ENCODE measurements at regions not wholly inside any gene's neighbourhood (a gene's known extent, or its start where the extent isn't known, plus 50 kb on each side); places are given as distances from the start of the nearest gene placed in this dataset.

DNA sequence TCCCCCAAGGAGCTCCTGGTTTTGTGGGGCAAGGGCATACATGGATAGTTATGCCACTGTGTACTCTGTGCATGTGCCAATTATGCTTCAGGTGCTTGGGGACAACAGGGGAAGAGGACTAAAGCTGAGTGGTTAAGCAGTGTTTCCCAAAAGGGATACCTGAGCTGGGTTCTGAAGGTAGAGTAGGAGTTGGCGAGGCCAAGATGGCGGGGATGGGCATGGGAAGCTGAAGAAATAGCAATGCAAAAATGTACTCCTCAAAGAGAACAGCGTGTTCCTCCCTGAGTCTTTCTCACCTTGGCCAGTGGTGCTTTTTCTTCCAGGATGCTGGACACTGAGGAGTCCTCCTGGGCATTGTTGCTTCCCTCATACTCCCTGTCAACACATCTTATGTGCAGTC, 90.0 kb upstream of the LARGE1 start:
- Histone ChIP-seq H3K27ac (no peak overlapping the region), H3K36me3 (no peaks in the 10 kb centered on the region), H3K4me1 (no peaks in the 10 kb centered on the region), H3K4me3 (no peak overlapping the region), H3K27me3 (no peaks in the 10 kb centered on the region), H3K9me3 (peaks cover 0 to 4% (median under 1%) of the 10 kb centered on the region in 4 donors)
- DNase-seq, result no peak
- 78 to 86% methylated on average over 3 of the region's 3 CpGs for WGBS, 2 donors
- intact Hi-C loops (cut with DNase I), result no loop called here
- TF ChIP-seq POLR2AphosphoS5 (IDR thresholded peaks at IDR 0.05), result no peak
- TF ChIP-seq EP300 (IDR thresholded peaks at IDR 0.05), result no peak
- TF ChIP-seq, protein P1, sequence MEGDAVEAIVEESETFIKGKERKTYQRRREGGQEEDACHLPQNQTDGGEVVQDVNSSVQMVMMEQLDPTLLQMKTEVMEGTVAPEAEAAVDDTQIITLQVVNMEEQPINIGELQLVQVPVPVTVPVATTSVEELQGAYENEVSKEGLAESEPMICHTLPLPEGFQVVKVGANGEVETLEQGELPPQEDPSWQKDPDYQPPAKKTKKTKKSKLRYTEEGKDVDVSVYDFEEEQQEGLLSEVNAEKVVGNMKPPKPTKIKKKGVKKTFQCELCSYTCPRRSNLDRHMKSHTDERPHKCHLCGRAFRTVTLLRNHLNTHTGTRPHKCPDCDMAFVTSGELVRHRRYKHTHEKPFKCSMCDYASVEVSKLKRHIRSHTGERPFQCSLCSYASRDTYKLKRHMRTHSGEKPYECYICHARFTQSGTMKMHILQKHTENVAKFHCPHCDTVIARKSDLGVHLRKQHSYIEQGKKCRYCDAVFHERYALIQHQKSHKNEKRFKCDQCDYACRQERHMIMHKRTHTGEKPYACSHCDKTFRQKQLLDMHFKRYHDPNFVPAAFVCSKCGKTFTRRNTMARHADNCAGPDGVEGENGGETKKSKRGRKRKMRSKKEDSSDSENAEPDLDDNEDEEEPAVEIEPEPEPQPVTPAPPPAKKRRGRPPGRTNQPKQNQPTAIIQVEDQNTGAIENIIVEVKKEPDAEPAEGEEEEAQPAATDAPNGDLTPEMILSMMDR (IDR thresholded peaks at IDR 0.05), result no peak
- no peak for TF ChIP-seq POLR2A (IDR thresholded peaks at IDR 0.05)

DNA sequence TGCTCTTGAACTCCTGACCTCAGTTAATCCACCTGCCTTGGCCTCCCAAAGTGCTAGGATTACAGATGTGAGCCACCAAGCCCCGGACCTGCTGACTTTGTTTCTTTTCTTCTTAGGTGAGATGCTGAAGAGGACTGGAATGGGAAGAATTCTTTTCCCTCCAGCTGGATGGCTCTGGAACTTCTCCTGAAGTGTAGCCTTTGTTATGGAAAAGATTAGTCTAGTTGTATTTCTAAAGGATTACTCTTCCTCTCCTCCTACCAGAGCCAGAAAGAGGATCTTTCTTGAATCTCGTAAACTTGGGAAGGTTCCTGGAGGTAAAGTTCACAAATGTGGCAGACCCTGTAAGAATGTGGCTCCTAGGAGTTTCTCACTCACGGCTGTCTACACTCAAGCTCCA, 95.4 kb upstream of the LARGE1 start:
- Histone ChIP-seq H3K9me3 (peaks cover 0 to 4% (median 2%) of the 10 kb centered on the region in 4 donors), H3K27me3 (no peaks in the 10 kb centered on the region), H3K4me3 (no peak overlapping the region), H3K27ac (no peak overlapping the region), H3K4me1 (no peaks in the 10 kb centered on the region), H3K36me3 (no peaks in the 10 kb centered on the region)
- intact Hi-C loops (cut with DNase I), result no loop called here
- TF ChIP-seq POLR2AphosphoS5 (IDR thresholded peaks at IDR 0.05), result no peak
- TF ChIP-seq, protein P1 (IDR thresholded peaks at IDR 0.05), result no peak
- no peak for TF ChIP-seq EP300 (IDR thresholded peaks at IDR 0.05)
- no peak for TF ChIP-seq POLR2A (IDR thresholded peaks at IDR 0.05)
- WGBS, 2 donors, result 53 to 67% methylated on average over 3 of the region's 3 CpGs
- DNase-seq, result no peak

DNA sequence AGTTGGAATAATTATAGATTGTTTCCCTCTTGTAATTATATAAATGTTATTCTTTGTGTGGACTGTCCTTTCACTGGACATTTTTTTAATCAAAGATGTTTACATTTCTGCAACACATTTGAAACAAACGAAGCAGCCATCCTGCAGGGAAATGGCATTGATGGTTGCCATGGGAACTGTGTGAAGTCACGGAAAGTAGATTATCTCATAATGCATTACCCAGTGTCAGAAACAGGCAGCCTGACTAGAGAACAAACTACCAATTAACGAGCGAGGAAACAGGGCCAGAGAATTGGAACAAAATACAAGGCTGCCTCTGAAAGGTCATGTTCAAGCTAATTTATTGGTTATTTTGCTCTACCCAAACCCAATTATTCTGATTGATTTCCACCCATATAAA, 96.9 kb upstream of the LARGE1 start:
- H3K27me3 ChIP-seq, result no peaks in the 10 kb centered on the region
- no peak overlapping the region for H3K27ac ChIP-seq
- peaks cover 0 to 4% (median 2%) of the 10 kb centered on the region in 4 donors for H3K9me3 ChIP-seq
- intact Hi-C loops (cut with DNase I), result no loop called here
- no peak overlapping the region for H3K4me3 ChIP-seq
- H3K4me1 ChIP-seq, result no peaks in the 10 kb centered on the region
- H3K36me3 ChIP-seq, result no peaks in the 10 kb centered on the region
- TF ChIP-seq, protein P1 (IDR thresholded peaks at IDR 0.05), result no peak
- TF ChIP-seq POLR2A (IDR thresholded peaks at IDR 0.05), result no peak
- no peak for TF ChIP-seq EP300 (IDR thresholded peaks at IDR 0.05)
- no peak for TF ChIP-seq POLR2AphosphoS5 (IDR thresholded peaks at IDR 0.05)
- no peak for DNase-seq
- 63 to 64% methylated on average over 4 of the region's 4 CpGs for WGBS, 2 donors

DNA sequence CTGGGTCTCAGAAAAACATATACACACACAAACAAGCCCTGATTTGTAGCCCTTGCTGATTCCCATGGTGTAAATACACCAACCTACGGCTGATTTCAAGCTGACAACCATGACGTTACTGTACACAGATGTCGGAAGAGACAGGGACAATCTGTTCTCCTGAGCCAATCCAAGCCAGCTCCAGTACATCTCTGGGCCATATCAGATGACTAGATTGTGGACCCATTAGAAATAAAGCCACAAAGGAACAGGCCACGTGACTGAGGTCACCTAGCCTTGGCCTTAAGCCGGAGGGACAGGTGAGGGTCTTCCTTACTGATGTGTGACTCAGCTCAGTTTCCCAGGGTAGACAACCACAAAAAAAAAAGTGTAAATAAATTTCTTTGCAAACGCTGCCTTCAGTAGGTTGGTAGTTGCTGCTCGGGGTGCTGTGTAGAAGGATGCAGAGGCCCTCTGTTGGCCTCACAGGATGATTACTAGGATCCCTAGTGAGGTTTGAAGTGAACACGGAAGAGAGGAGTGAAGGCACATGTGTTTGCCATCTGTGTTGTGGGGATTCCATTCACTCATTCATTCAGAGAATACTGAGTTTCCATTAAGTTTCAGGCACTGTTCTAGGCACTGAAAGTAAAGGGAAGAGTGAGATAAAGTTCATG, 99.0 kb upstream of the LARGE1 start:
- Histone ChIP-seq H3K36me3 (no peaks in the 10 kb centered on the region), H3K9me3 (peaks cover 0 to 4% (median 1%) of the 10 kb centered on the region in 4 donors), H3K27ac (no peak overlapping the region), H3K27me3 (no peaks in the 10 kb centered on the region), H3K4me1 (no peaks in the 10 kb centered on the region), H3K4me3 (no peak overlapping the region)
- WGBS, 2 donors, result 66 to 73% methylated on average over 8 of the region's 8 CpGs
- intact Hi-C loops (cut with DNase I), result no loop called here
- TF ChIP-seq POLR2AphosphoS5 (IDR thresholded peaks at IDR 0.05) (no peak), EP300 (IDR thresholded peaks at IDR 0.05) (no peak), POLR2A (IDR thresholded peaks at IDR 0.05) (no peak)
- TF ChIP-seq, protein P1 (IDR thresholded peaks at IDR 0.05), result no peak
- DNase-seq, result no peak

DNA sequence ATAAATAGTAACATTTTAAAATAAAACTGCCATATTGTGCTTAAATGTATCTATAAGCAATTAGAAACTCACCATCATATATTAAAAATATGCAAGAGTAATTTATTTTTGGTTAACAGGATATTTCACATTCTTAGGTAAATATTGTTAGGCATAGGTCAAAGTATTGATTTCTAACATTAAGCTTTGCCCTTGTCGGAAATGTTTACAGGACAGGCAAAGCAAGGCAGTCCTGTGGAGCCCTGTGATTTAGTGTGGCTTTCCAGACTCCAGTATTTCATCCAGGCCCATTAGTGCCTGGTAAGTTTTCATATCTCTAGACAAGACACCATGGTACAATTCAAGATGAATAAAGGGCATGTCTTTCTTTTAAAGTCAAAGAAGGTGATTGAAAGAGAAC, 114.9 kb upstream of the LARGE1 start:
- no peak for DNase-seq
- no peak for TF ChIP-seq POLR2A (IDR thresholded peaks at IDR 0.05)
- TF ChIP-seq, protein P1 (IDR thresholded peaks at IDR 0.05), result no peak
- TF ChIP-seq POLR2AphosphoS5 (IDR thresholded peaks at IDR 0.05), result no peak
- no peak for TF ChIP-seq EP300 (IDR thresholded peaks at IDR 0.05)
- H3K4me1 ChIP-seq, result no peaks in the 10 kb centered on the region
- H3K9me3 ChIP-seq, result peaks cover 0 to 3% (median 0%) of the 10 kb centered on the region in 4 donors
- H3K27me3 ChIP-seq, result no peaks in the 10 kb centered on the region
- H3K36me3 ChIP-seq, result no peaks in the 10 kb centered on the region
- 71 to 82% methylated on average over 1 of the region's 1 CpG for WGBS, 2 donors
- intact Hi-C loops (cut with DNase I), result no loop called here
- no peak overlapping the region for H3K4me3 ChIP-seq
- no peak overlapping the region for H3K27ac ChIP-seq
